Effector memory CD8-positive, alpha-beta T cell (primary cell): ENCODE measurements at regions not wholly inside any gene's neighbourhood (a gene's known extent, or its start where the extent isn't known, plus 50 kb on each side); places are given as distances from the start of the nearest gene placed in this dataset.

ENCODE experiments used
- ATAC-seq: fragments of 150-1000 bp; cut with Tn5 transposase; replicated peaks from 2 replicates; pipeline ENCODE4 v1.10.0; 2021; ENCODE audit warnings: mild to moderate bottlenecking, moderate library complexity
- DNase-seq, 3 experiments: peaks; one replicate each; pipeline ENCODE4 v3.0.0; 2021
- H3K27ac Mint-ChIP-seq, 2 donors: one replicate each; pipeline ENCODE4 v1.8.0; 2022; ENCODE audit warnings: mild to moderate bottlenecking in 2 of 2, mixed read lengths in 2 of 2, moderate library complexity in 2 of 2
- H3K27me3 Mint-ChIP-seq, 2 donors: one replicate each; pipeline ENCODE4 v1.8.0; 2022; ENCODE audit warnings: mixed read lengths in 2 of 2
- H3K36me3 Mint-ChIP-seq: one replicate; pipeline ENCODE4 v1.8.0; 2022; ENCODE audit warnings: mild to moderate bottlenecking, moderate library complexity, mixed read lengths; ENCODE audit not compliant: insufficient read depth
- H3K4me1 Mint-ChIP-seq, 2 donors: one replicate each; pipeline ENCODE4 v1.8.0; 2022; ENCODE audit warnings: low read depth in 2 of 2, mixed read lengths in 2 of 2
- H3K4me3 Mint-ChIP-seq, 2 donors: one replicate each; pipeline ENCODE4 v1.8.0; 2022; ENCODE audit warnings: mild to moderate bottlenecking in 2 of 2, mixed read lengths in 2 of 2, moderate library complexity in 2 of 2
- H3K9me3 Mint-ChIP-seq, 2 donors: one replicate each; pipeline ENCODE4 v1.8.0; 2022; ENCODE audit warnings: mixed read lengths in 2 of 2

- Mint-ChIP-seq H3K4me3 (no peak overlapping the region), H3K27me3 (no peaks in the 10 kb centered on the region), H3K9me3 (peaks cover 7 to 11% of the 10 kb centered on the region in 2 donors), H3K27ac (no peak overlapping the region), H3K36me3 (no peaks in the 10 kb centered on the region), H3K4me1 (no peaks in the 10 kb centered on the region)
- no peak for DNase-seq
- ATAC-seq = no peak
These were observed 68.5 kb upstream of the MEF2C start for GRCh38 chr5:88951457-88951856.

GRCh38 chr5:88948746-88949600, 66.0 kb upstream of the MEF2C start:
- Mint-ChIP-seq H3K27ac (no peak overlapping the region), H3K4me3 (no peak overlapping the region), H3K4me1 (no peaks in the 10 kb centered on the region), H3K27me3 (no peaks in the 10 kb centered on the region), H3K9me3 (peaks cover 7 to 9% of the 10 kb centered on the region in 2 donors), H3K36me3 (no peaks in the 10 kb centered on the region)
- no peak for ATAC-seq
- DNase-seq = no peak

DNA sequence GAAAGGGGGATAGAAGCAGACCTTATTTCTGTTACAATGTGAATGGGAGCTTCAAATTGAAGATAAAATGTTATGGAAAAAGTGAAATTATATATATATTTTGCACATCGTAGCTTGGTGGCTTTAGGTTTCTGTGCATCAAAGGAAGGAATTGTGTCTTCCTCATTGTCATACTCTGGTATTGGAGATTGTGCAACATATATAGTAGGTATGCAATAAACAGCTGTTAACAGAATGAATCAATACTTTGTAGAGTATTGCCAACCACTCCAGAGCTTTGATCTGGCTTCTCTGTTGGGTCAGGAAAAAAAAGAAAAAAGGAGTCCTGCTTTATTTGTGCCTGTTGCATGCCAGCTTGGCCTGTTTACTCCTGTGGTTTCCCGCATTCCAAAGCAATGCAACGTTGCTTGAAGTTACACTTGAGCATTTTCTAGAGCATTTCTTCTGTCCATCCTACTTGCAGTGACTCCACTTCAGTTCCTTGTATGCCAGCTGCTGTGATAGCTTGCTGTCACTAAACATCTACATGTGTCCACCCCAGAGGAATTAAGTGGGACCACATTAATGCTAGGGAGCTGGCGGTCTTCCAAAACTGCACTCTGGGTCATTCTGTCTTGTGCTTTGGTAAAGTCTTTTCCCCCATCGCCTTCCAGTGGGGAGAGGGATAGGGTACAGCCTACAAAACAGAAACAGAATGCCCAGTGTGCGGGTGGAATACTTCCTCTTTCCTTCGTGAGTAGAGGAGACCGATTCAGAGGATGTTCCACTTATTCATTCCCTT, 62.0 kb upstream of the MEF2C start:
- no peak overlapping the region for H3K4me3 Mint-ChIP-seq
- H3K27ac Mint-ChIP-seq = no peak overlapping the region
- ATAC-seq (no peak), DNase-seq (no peak)
- no peaks in the 10 kb centered on the region for H3K4me1 Mint-ChIP-seq
- no peaks in the 10 kb centered on the region for H3K27me3 Mint-ChIP-seq
- peaks cover 7 to 8% of the 10 kb centered on the region in 2 donors for H3K9me3 Mint-ChIP-seq
- no peaks in the 10 kb centered on the region for H3K36me3 Mint-ChIP-seq

- H3K27ac Mint-ChIP-seq = no peak overlapping the region
- DNase-seq (no peak), ATAC-seq (no peak)
- no peaks in the 10 kb centered on the region for H3K27me3 Mint-ChIP-seq
- no peak overlapping the region for H3K4me3 Mint-ChIP-seq
- no peaks in the 10 kb centered on the region for H3K4me1 Mint-ChIP-seq
- H3K9me3 Mint-ChIP-seq = peaks cover 5 to 7% of the 10 kb centered on the region in 2 donors
- H3K36me3 Mint-ChIP-seq = no peaks in the 10 kb centered on the region
These were observed 58.6 kb upstream of the MEF2C start for GRCh38 chr5:88941581-88941980.

DNA sequence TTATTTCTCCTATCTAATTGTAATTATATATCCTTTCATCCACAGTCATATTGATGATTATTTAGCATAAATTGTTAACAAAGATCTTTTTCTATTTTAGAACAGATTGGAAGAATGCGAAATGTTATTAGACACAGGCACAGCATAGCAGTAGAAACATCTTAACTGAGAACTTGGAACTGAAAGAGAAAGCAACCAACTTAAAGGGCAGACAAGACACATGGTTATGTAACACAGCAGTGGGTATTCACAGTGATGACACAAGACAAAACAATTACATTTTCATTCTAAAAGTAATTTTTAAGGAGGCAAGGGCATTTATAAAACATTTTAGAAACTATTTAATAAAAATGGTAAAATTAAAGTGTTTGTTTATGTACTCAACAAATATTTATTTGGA, 57.7 kb upstream of the MEF2C start:
- ATAC-seq (no peak), DNase-seq (no peak)
- peaks cover 5 to 6% of the 10 kb centered on the region in 2 donors for H3K9me3 Mint-ChIP-seq
- no peak overlapping the region for H3K4me3 Mint-ChIP-seq
- no peaks in the 10 kb centered on the region for H3K4me1 Mint-ChIP-seq
- no peaks in the 10 kb centered on the region for H3K27me3 Mint-ChIP-seq
- H3K27ac Mint-ChIP-seq = no peak overlapping the region
- no peaks in the 10 kb centered on the region for H3K36me3 Mint-ChIP-seq

DNA sequence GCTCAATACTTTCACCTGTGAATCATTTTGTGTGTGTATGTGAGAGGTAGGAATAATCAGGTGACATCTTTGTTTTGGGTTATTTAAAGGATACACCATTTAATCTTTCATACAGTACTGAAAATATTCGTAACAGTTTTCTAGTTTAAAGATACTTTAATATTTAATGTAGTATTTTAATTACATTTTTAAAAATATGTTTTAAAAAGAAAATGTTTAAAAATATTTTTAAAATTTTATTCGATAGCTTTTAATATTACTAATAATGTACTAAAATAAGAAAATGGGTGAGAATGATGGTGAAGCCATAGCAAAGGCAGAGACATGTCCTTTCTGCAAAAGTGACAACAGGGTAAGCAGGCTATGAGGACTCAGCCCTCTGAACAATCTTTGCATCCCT, 56.3 kb upstream of the MEF2C start:
- Mint-ChIP-seq H3K27me3 (no peaks in the 10 kb centered on the region), H3K4me3 (no peak overlapping the region), H3K36me3 (no peaks in the 10 kb centered on the region), H3K9me3 (peaks cover 0 to 5% of the 10 kb centered on the region in 2 donors), H3K4me1 (no peaks in the 10 kb centered on the region), H3K27ac (no peak overlapping the region)
- ATAC-seq (no peak), DNase-seq (no peak)

- ATAC-seq (no peak), DNase-seq (no peak)
- Mint-ChIP-seq H3K27me3 (no peaks in the 10 kb centered on the region), H3K9me3 (peaks cover 0 to 2% of the 10 kb centered on the region in 2 donors), H3K27ac (no peak overlapping the region), H3K4me3 (no peak overlapping the region), H3K36me3 (no peaks in the 10 kb centered on the region), H3K4me1 (no peaks in the 10 kb centered on the region)
These were observed 55.5 kb upstream of the MEF2C start for GRCh38 chr5:88938488-88938887.

DNA sequence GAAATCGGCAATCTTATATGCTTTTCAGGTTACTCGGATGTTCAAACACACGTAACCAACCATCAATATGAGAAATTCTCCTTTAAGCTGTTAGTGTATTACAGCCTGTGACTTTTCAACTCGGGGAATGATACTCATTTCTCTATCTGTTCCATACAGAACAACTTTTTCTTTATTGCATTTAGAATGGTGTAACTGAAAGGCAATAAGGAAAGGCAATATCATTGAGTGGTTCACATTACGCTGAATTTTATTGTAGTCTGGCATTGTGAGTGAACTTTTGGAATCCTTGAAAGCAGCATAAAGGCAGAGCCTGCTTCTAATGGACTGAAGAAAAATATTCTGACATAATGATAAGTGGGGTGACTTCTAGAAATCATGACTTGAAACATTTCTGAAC, 54.4 kb upstream of the MEF2C start:
- ATAC-seq (no peak), DNase-seq (no peak)
- Mint-ChIP-seq H3K27ac (no peak overlapping the region), H3K36me3 (no peaks in the 10 kb centered on the region), H3K27me3 (no peaks in the 10 kb centered on the region), H3K4me3 (no peak overlapping the region), H3K4me1 (no peaks in the 10 kb centered on the region), H3K9me3 (peaks cover 0 to 2% of the 10 kb centered on the region in 2 donors)

DNA sequence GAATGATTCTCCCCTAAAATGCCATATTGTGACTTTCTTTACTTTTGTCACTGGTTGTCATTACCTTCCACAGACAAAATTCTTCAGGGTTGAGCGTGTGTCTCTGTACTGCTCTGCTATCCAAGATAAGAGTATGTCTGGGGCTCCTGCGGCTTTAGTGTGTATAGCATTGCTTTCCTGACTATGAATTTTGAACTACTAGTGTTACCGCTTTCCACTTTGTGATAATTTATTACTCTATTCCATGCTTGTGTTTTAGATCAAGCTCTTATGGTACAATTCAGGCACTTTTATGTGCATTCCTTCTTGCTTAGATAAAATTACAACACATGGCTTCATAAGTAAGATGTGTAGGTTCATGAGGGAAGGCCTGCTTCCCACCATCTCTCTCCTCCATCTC, 51.5 kb upstream of the MEF2C start:
- Mint-ChIP-seq H3K4me3 (no peak overlapping the region), H3K36me3 (no peaks in the 10 kb centered on the region), H3K9me3 (peaks cover 0 to 2% of the 10 kb centered on the region in 2 donors), H3K27me3 (no peaks in the 10 kb centered on the region), H3K27ac (no peak overlapping the region), H3K4me1 (no peaks in the 10 kb centered on the region)
- no peak for DNase-seq
- ATAC-seq = no peak
